ENCODE measurements at regions not wholly inside any gene's neighbourhood (a gene's known extent, or its start where the extent isn't known, plus 50 kb on each side); places are given as distances from the start of the nearest gene placed in this dataset.
"Not testable (repeated sequence)": the region's sequence is repeated elsewhere in the genome, so short reads cannot be mapped to it uniquely, and the experiment has no call there.

GRCh38 chr7:121609208-121609607, 213.1 kb upstream of the FAM3C start:
- H3K4me1 ChIP-seq (ENCODE audit: control insufficient read depth, insufficient read depth, low read length) = peaks cover 15% of the 10 kb centered on the region
- H3K36me3 ChIP-seq (ENCODE audit: control insufficient read depth, insufficient read depth, low read length) = no peaks in the 10 kb centered on the region
- no peaks in the 10 kb centered on the region for H3K9me3 ChIP-seq (ENCODE audit: control insufficient read depth, low read length)
- no peak overlapping the region for H3K4me3 ChIP-seq (ENCODE audit: low read length)
- no peak overlapping the region for H3K9ac ChIP-seq (ENCODE audit: low read length)
- H3K27me3 ChIP-seq (ENCODE audit: control insufficient read depth, insufficient read depth, low read length) = no peaks in the 10 kb centered on the region

- Histone ChIP-seq H3K9me3 (ENCODE audit: control insufficient read depth, low read length) (no peaks in the 10 kb centered on the region), H3K36me3 (ENCODE audit: control insufficient read depth, insufficient read depth, low read length) (no peaks in the 10 kb centered on the region), H3K4me3 (ENCODE audit: low read length) (no peak overlapping the region), H3K4me1 (ENCODE audit: control insufficient read depth, insufficient read depth, low read length) (peaks cover 15% of the 10 kb centered on the region), H3K27me3 (ENCODE audit: control insufficient read depth, insufficient read depth, low read length) (no peaks in the 10 kb centered on the region), H3K9ac (ENCODE audit: low read length) (no peak overlapping the region)
These were observed 212.7 kb upstream of the FAM3C start for GRCh38 chr7:121608785-121609184.

- H3K9ac ChIP-seq (ENCODE audit: low read length); H3K27me3 ChIP-seq (ENCODE audit: control insufficient read depth, insufficient read depth, low read length); H3K9me3 ChIP-seq (ENCODE audit: control insufficient read depth, low read length); H3K36me3 ChIP-seq (ENCODE audit: control insufficient read depth, insufficient read depth, low read length); H3K4me3 ChIP-seq (ENCODE audit: low read length): not testable (repeated sequence)
- peaks cover 15% of the 10 kb centered on the region for H3K4me1 ChIP-seq (ENCODE audit: control insufficient read depth, insufficient read depth, low read length)
These were observed 212.1 kb upstream of the FAM3C start for GRCh38 chr7:121608183-121608582.

GRCh38 chr7:121605317-121605680, 209.2 kb upstream of the FAM3C start:
- H3K27me3 ChIP-seq (ENCODE audit: control insufficient read depth, insufficient read depth, low read length) = no peaks in the 10 kb centered on the region

GRCh38 chr7:121604627-121605316, 208.7 kb upstream of the FAM3C start:
- Histone ChIP-seq H3K4me3 (ENCODE audit: low read length) (no peak overlapping the region), H3K9me3 (ENCODE audit: control insufficient read depth, low read length) (no peaks in the 10 kb centered on the region), H3K9ac (ENCODE audit: low read length) (no peak overlapping the region), H3K4me1 (ENCODE audit: control insufficient read depth, insufficient read depth, low read length) (peaks cover 10% of the 10 kb centered on the region), H3K27me3 (ENCODE audit: control insufficient read depth, insufficient read depth, low read length) (no peaks in the 10 kb centered on the region), H3K36me3 (ENCODE audit: control insufficient read depth, insufficient read depth, low read length) (no peaks in the 10 kb centered on the region)

More at GRCh38 chr7:121605317-121605680, 209.2 kb upstream of the FAM3C start:
- Histone ChIP-seq H3K36me3 (ENCODE audit: control insufficient read depth, insufficient read depth, low read length) (no peaks in the 10 kb centered on the region), H3K9me3 (ENCODE audit: control insufficient read depth, low read length) (no peaks in the 10 kb centered on the region), H3K9ac (ENCODE audit: low read length) (no peak overlapping the region), H3K4me3 (ENCODE audit: low read length) (no peak overlapping the region), H3K4me1 (ENCODE audit: control insufficient read depth, insufficient read depth, low read length) (peaks cover 12% of the 10 kb centered on the region)

GRCh38 chr7:121603886-121604285, 207.8 kb upstream of the FAM3C start:
- Histone ChIP-seq H3K27me3 (ENCODE audit: control insufficient read depth, insufficient read depth, low read length) (no peaks in the 10 kb centered on the region), H3K4me3 (ENCODE audit: low read length) (no peak overlapping the region), H3K4me1 (ENCODE audit: control insufficient read depth, insufficient read depth, low read length) (peaks cover 10% of the 10 kb centered on the region), H3K9me3 (ENCODE audit: control insufficient read depth, low read length) (no peaks in the 10 kb centered on the region), H3K9ac (ENCODE audit: low read length) (no peak overlapping the region), H3K36me3 (ENCODE audit: control insufficient read depth, insufficient read depth, low read length) (no peaks in the 10 kb centered on the region)

- H3K27me3 ChIP-seq (ENCODE audit: control insufficient read depth, insufficient read depth, low read length) = no peaks in the 10 kb centered on the region
- no peaks in the 10 kb centered on the region for H3K36me3 ChIP-seq (ENCODE audit: control insufficient read depth, insufficient read depth, low read length)
- peaks cover 4% of the 10 kb centered on the region for H3K4me1 ChIP-seq (ENCODE audit: control insufficient read depth, insufficient read depth, low read length)
- H3K9ac ChIP-seq (ENCODE audit: low read length) = no peak overlapping the region
- H3K4me3 ChIP-seq (ENCODE audit: low read length) = no peak overlapping the region
- no peaks in the 10 kb centered on the region for H3K9me3 ChIP-seq (ENCODE audit: control insufficient read depth, low read length)
These were observed 203.8 kb upstream of the FAM3C start for GRCh38 chr7:121599887-121600286.

- no peak overlapping the region for H3K9ac ChIP-seq (ENCODE audit: low read length)
- H3K4me1 ChIP-seq (ENCODE audit: control insufficient read depth, insufficient read depth, low read length) = no peaks in the 10 kb centered on the region
- no peaks in the 10 kb centered on the region for H3K9me3 ChIP-seq (ENCODE audit: control insufficient read depth, low read length)
- no peaks in the 10 kb centered on the region for H3K36me3 ChIP-seq (ENCODE audit: control insufficient read depth, insufficient read depth, low read length)
- H3K4me3 ChIP-seq (ENCODE audit: low read length) = no peak overlapping the region
- no peaks in the 10 kb centered on the region for H3K27me3 ChIP-seq (ENCODE audit: control insufficient read depth, insufficient read depth, low read length)
These were observed 199.9 kb upstream of the FAM3C start for GRCh38 chr7:121595758-121596696.

GRCh38 chr7:121591926-121592325, 195.8 kb upstream of the FAM3C start:
- no peaks in the 10 kb centered on the region for H3K36me3 ChIP-seq (ENCODE audit: control insufficient read depth, insufficient read depth, low read length)

GRCh38 chr7:121587435-121587834, 191.3 kb upstream of the FAM3C start:
- Histone ChIP-seq H3K4me1 (ENCODE audit: control insufficient read depth, insufficient read depth, low read length) (no peaks in the 10 kb centered on the region), H3K27me3 (ENCODE audit: control insufficient read depth, insufficient read depth, low read length) (no peaks in the 10 kb centered on the region), H3K4me3 (ENCODE audit: low read length) (no peak overlapping the region), H3K36me3 (ENCODE audit: control insufficient read depth, insufficient read depth, low read length) (no peaks in the 10 kb centered on the region), H3K9ac (ENCODE audit: low read length) (no peak overlapping the region), H3K9me3 (ENCODE audit: control insufficient read depth, low read length) (no peaks in the 10 kb centered on the region)

More at GRCh38 chr7:121591926-121592325, 195.8 kb upstream of the FAM3C start:
- H3K4me3 ChIP-seq (ENCODE audit: low read length) = no peak overlapping the region
- no peaks in the 10 kb centered on the region for H3K9me3 ChIP-seq (ENCODE audit: control insufficient read depth, low read length)
- no peak overlapping the region for H3K9ac ChIP-seq (ENCODE audit: low read length)
- no peaks in the 10 kb centered on the region for H3K4me1 ChIP-seq (ENCODE audit: control insufficient read depth, insufficient read depth, low read length)
- H3K27me3 ChIP-seq (ENCODE audit: control insufficient read depth, insufficient read depth, low read length) = no peaks in the 10 kb centered on the region

- H3K4me3 ChIP-seq (ENCODE audit: low read length) = no peak overlapping the region
- H3K27me3 ChIP-seq (ENCODE audit: control insufficient read depth, insufficient read depth, low read length) = no peaks in the 10 kb centered on the region
- no peaks in the 10 kb centered on the region for H3K36me3 ChIP-seq (ENCODE audit: control insufficient read depth, insufficient read depth, low read length)
- no peaks in the 10 kb centered on the region for H3K4me1 ChIP-seq (ENCODE audit: control insufficient read depth, insufficient read depth, low read length)
- H3K9ac ChIP-seq (ENCODE audit: low read length) = no peak overlapping the region
- H3K9me3 ChIP-seq (ENCODE audit: control insufficient read depth, low read length) = no peaks in the 10 kb centered on the region
These were observed 186.2 kb upstream of the FAM3C start for GRCh38 chr7:121582258-121582657.

- Histone ChIP-seq H3K9ac (ENCODE audit: low read length) (no peak overlapping the region), H3K27me3 (ENCODE audit: control insufficient read depth, insufficient read depth, low read length) (no peaks in the 10 kb centered on the region), H3K36me3 (ENCODE audit: control insufficient read depth, insufficient read depth, low read length) (no peaks in the 10 kb centered on the region), H3K4me3 (ENCODE audit: low read length) (no peak overlapping the region), H3K9me3 (ENCODE audit: control insufficient read depth, low read length) (no peaks in the 10 kb centered on the region), H3K4me1 (ENCODE audit: control insufficient read depth, insufficient read depth, low read length) (no peaks in the 10 kb centered on the region)
These were observed 183.5 kb upstream of the FAM3C start for GRCh38 chr7:121579639-121580038.
